GM12878 (cell line): ENCODE measurements at regions not wholly inside any gene's neighbourhood (a gene's known extent, or its start where the extent isn't known, plus 50 kb on each side); places are given as distances from the start of the nearest gene placed in this dataset.
A peak's percentile ranks its signal among the peaks of the same experiment; 100 is the strongest.

Experiments
- CHD4 ChIP-seq: fragments of 200-600 bp; sonication (generic); IDR thresholded peaks from 2 replicates; pipeline ENCODE4 v1.6.1; 2016; ENCODE audit warnings: mild to moderate bottlenecking
- EGR1 ChIP-seq, 2 experiments: IDR thresholded peaks; 1 replicate in 1 of 2; 2 replicates in 1 of 2; pipeline ENCODE4 v1.6.1; 2011 to 2012; ENCODE audit warnings: low read depth in 2 of 2, low read length in 2 of 2, borderline replicate concordance in 1 of 2, mild to moderate bottlenecking in 1 of 2, moderate library complexity in 1 of 2
- HDAC6 ChIP-seq: fragments of 200-600 bp; sonication (generic); IDR thresholded peaks from one replicate; pipeline ENCODE4 v1.8.0; 2017; ENCODE audit warnings: antibody characterized with exemption; ENCODE audit not compliant: unreplicated experiment
- KAT2A ChIP-seq: conservative IDR thresholded peaks from 2 replicates; pipeline ENCODE4 v1.6.1; 2011; ENCODE audit warnings: low read depth, low read length; ENCODE audit not compliant: control insufficient read depth
- MTA2 ChIP-seq: fragments of 450-650 bp; IDR thresholded peaks from 2 replicates; pipeline ENCODE4 v1.6.1; 2016; ENCODE audit warnings: low read depth, mild to moderate bottlenecking, moderate library complexity
- MTA3 ChIP-seq: IDR thresholded peaks from 2 replicates; pipeline ENCODE4 v1.6.1; 2012; ENCODE audit warnings: low read length, inconsistent platforms, borderline replicate concordance
- NBN ChIP-seq: fragments of 450-650 bp; IDR thresholded peaks from 2 replicates; pipeline ENCODE4 v1.6.1; 2016
- NFXL1 ChIP-seq: fragments of 450-650 bp; IDR thresholded peaks from 2 replicates; pipeline ENCODE4 v1.6.1; 2017; ENCODE audit warnings: antibody characterized with exemption, mild to moderate bottlenecking, borderline replicate concordance
- POLR2AphosphoS5 ChIP-seq: IDR thresholded peaks from 2 replicates; pipeline ENCODE4 v1.6.1; 2011; ENCODE audit warnings: mild to moderate bottlenecking, low read length, inconsistent platforms
- TCF7 ChIP-seq: IDR thresholded peaks from 2 replicates; pipeline ENCODE4 v1.6.1; 2014; ENCODE audit warnings: antibody characterized with exemption, borderline replicate concordance
- WRNIP1 ChIP-seq: IDR thresholded peaks from 2 replicates; pipeline ENCODE4 v1.6.1; 2011; ENCODE audit warnings: low read depth, low read length, improper control_type of control experiment, borderline replicate concordance
- ZSCAN29 ChIP-seq: fragments of 450-650 bp; IDR thresholded peaks from 2 replicates; pipeline ENCODE4 v1.6.1; 2017; ENCODE audit warnings: mild to moderate bottlenecking, moderate library complexity
- TF ChIP-seq, protein P1 (sequence below): IDR thresholded peaks from 2 replicates; pipeline ENCODE4 v1.6.1; 2011; ENCODE audit warnings: low read depth, mild to moderate bottlenecking, low read length, moderate library complexity, borderline replicate concordance; ENCODE audit errors: extremely low read depth
- TF ChIP-seq, protein P2 (sequence below): fragments of 450-650 bp; IDR thresholded peaks from 2 replicates; pipeline ENCODE4 v1.6.1; 2017; ENCODE audit warnings: mild to moderate bottlenecking
- TF ChIP-seq, protein P3 (sequence below): IDR thresholded peaks from 2 replicates; pipeline ENCODE4 v1.6.1; 2012; ENCODE audit warnings: improper control_type of control experiment, low read depth, low read length; ENCODE audit not compliant: insufficient replicate concordance
- TF ChIP-seq, protein P4 (sequence below): fragments of 450-650 bp; IDR thresholded peaks from 2 replicates; pipeline ENCODE4 v1.6.1; 2017; ENCODE audit warnings: antibody characterized with exemption, mild to moderate bottlenecking, moderate library complexity
- TF ChIP-seq, protein P5 (sequence below): fragments of 450-650 bp; conservative IDR thresholded peaks from 2 replicates; pipeline ENCODE4 v1.6.1; 2017; ENCODE audit warnings: mild to moderate bottlenecking, moderate library complexity

DNA sequence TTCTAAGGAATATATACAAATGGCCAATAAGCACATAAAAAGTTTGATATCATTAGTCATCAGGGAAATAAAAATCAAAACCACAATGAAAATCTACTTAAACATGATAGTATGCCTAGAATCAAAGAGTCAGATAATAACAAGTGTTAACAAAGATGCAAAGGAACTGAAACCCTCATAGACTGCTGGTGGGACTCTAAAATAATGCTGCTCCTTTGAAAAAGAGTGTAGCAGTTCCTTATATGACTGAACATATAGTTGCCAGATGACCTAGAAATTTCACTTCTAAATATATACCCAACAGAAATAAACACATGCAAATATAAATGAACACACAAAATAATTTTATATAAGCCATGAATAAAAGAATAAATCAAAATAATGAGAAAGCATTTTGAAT is 205.1 kb upstream of the CTSO start (continued):
- TF ChIP-seq EGR1 (IDR thresholded peaks at IDR 0.05; ENCODE audit: borderline replicate concordance in 1 of 2, low read depth in 2 of 2, low read length in 2 of 2): no peak
- no peak for TF ChIP-seq WRNIP1
- TF ChIP-seq, protein P1, sequence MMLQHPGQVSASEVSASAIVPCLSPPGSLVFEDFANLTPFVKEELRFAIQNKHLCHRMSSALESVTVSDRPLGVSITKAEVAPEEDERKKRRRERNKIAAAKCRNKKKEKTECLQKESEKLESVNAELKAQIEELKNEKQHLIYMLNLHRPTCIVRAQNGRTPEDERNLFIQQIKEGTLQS: no peak
- no peak; the same call in 1 of the 2 replicates for TF ChIP-seq NBN
- TF ChIP-seq HDAC6: no peak
- no peak for TF ChIP-seq CHD4
- TF ChIP-seq POLR2AphosphoS5: no peak
- TF ChIP-seq, protein P2, sequence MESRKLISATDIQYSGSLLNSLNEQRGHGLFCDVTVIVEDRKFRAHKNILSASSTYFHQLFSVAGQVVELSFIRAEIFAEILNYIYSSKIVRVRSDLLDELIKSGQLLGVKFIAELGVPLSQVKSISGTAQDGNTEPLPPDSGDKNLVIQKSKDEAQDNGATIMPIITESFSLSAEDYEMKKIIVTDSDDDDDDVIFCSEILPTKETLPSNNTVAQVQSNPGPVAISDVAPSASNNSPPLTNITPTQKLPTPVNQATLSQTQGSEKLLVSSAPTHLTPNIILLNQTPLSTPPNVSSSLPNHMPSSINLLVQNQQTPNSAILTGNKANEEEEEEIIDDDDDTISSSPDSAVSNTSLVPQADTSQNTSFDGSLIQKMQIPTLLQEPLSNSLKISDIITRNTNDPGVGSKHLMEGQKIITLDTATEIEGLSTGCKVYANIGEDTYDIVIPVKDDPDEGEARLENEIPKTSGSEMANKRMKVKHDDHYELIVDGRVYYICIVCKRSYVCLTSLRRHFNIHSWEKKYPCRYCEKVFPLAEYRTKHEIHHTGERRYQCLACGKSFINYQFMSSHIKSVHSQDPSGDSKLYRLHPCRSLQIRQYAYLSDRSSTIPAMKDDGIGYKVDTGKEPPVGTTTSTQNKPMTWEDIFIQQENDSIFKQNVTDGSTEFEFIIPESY: no peak
- TF ChIP-seq KAT2A: no peak
- TF ChIP-seq, protein P3, sequence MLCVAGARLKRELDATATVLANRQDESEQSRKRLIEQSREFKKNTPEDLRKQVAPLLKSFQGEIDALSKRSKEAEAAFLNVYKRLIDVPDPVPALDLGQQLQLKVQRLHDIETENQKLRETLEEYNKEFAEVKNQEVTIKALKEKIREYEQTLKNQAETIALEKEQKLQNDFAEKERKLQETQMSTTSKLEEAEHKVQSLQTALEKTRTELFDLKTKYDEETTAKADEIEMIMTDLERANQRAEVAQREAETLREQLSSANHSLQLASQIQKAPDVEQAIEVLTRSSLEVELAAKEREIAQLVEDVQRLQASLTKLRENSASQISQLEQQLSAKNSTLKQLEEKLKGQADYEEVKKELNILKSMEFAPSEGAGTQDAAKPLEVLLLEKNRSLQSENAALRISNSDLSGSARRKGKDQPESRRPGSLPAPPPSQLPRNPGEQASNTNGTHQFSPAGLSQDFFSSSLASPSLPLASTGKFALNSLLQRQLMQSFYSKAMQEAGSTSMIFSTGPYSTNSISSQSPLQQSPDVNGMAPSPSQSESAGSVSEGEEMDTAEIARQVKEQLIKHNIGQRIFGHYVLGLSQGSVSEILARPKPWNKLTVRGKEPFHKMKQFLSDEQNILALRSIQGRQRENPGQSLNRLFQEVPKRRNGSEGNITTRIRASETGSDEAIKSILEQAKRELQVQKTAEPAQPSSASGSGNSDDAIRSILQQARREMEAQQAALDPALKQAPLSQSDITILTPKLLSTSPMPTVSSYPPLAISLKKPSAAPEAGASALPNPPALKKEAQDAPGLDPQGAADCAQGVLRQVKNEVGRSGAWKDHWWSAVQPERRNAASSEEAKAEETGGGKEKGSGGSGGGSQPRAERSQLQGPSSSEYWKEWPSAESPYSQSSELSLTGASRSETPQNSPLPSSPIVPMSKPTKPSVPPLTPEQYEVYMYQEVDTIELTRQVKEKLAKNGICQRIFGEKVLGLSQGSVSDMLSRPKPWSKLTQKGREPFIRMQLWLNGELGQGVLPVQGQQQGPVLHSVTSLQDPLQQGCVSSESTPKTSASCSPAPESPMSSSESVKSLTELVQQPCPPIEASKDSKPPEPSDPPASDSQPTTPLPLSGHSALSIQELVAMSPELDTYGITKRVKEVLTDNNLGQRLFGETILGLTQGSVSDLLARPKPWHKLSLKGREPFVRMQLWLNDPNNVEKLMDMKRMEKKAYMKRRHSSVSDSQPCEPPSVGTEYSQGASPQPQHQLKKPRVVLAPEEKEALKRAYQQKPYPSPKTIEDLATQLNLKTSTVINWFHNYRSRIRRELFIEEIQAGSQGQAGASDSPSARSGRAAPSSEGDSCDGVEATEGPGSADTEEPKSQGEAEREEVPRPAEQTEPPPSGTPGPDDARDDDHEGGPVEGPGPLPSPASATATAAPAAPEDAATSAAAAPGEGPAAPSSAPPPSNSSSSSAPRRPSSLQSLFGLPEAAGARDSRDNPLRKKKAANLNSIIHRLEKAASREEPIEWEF: no peak
- no peak for TF ChIP-seq MTA3
- TF ChIP-seq MTA2: peak; percentile 72; the same call in 1 of the 2 replicates
- no peak for TF ChIP-seq ZSCAN29
- no peak for TF ChIP-seq NFXL1
- TF ChIP-seq, protein P4, sequence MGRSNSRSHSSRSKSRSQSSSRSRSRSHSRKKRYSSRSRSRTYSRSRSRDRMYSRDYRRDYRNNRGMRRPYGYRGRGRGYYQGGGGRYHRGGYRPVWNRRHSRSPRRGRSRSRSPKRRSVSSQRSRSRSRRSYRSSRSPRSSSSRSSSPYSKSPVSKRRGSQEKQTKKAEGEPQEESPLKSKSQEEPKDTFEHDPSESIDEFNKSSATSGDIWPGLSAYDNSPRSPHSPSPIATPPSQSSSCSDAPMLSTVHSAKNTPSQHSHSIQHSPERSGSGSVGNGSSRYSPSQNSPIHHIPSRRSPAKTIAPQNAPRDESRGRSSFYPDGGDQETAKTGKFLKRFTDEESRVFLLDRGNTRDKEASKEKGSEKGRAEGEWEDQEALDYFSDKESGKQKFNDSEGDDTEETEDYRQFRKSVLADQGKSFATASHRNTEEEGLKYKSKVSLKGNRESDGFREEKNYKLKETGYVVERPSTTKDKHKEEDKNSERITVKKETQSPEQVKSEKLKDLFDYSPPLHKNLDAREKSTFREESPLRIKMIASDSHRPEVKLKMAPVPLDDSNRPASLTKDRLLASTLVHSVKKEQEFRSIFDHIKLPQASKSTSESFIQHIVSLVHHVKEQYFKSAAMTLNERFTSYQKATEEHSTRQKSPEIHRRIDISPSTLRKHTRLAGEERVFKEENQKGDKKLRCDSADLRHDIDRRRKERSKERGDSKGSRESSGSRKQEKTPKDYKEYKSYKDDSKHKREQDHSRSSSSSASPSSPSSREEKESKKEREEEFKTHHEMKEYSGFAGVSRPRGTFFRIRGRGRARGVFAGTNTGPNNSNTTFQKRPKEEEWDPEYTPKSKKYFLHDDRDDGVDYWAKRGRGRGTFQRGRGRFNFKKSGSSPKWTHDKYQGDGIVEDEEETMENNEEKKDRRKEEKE: no peak
- peak; percentile 65 for TF ChIP-seq TCF7
- TF ChIP-seq, protein P5, sequence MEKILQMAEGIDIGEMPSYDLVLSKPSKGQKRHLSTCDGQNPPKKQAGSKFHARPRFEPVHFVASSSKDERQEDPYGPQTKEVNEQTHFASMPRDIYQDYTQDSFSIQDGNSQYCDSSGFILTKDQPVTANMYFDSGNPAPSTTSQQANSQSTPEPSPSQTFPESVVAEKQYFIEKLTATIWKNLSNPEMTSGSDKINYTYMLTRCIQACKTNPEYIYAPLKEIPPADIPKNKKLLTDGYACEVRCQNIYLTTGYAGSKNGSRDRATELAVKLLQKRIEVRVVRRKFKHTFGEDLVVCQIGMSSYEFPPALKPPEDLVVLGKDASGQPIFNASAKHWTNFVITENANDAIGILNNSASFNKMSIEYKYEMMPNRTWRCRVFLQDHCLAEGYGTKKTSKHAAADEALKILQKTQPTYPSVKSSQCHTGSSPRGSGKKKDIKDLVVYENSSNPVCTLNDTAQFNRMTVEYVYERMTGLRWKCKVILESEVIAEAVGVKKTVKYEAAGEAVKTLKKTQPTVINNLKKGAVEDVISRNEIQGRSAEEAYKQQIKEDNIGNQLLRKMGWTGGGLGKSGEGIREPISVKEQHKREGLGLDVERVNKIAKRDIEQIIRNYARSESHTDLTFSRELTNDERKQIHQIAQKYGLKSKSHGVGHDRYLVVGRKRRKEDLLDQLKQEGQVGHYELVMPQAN: no peak
